ENCODE measurements at regions not wholly inside any gene's neighbourhood (a gene's known extent, or its start where the extent isn't known, plus 50 kb on each side); places are given as distances from the start of the nearest gene placed in this dataset.

DNA sequence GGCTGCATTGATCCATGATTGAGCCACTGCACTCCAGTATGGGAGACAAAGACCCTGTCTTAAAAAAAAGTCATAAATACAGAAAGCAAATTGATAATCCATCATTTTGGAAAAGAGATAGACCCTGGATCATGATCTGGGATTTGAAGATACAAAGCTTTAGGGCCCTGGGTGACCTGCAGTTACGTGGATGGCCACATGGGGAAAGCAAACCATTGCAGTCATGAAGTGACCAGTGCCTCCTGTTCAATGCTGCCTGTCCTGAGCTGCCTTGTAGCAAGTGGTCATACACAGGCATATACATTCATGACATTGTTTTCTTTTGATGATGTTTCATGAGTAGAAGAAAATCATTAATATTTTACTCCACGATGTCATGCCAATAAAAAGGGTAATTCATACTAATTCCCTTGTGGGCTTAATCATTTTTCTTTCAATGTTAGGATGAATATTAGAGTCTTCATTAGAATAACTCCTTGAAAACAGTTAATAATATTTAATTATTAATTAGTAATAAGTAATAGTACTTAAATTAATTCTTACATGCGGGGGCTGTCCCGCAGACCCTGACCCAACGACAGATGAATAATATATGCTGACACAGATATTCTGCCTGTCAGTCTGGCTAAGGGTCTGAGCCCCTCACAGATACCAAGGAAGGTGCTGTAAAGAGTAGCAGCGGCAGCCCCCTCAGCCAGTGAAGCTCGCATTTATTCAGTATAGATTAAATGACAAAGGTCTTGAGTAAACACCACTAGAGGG is 109.0 kb upstream of the UNC13C start:
- no peak for TF ChIP-seq CTCF (IDR thresholded peaks at IDR 0.05; ENCODE audit: low read length, missing control alignments)
- no peak for DNase-seq (ENCODE audit: low read depth)
- H3K4me3 ChIP-seq (replicated peaks; ENCODE audit: low read depth, low read length), result no peak overlapping the region

GRCh38 chr15:53862386-53862785 is 102.9 kb upstream of the WDR72 start:
- TF ChIP-seq CTCF (IDR thresholded peaks at IDR 0.05; ENCODE audit: low read length, missing control alignments), result no peak
- H3K4me3 ChIP-seq (replicated peaks; ENCODE audit: low read depth, low read length), result no peak overlapping the region
- DNase-seq (ENCODE audit: low read depth), result no peak

DNA sequence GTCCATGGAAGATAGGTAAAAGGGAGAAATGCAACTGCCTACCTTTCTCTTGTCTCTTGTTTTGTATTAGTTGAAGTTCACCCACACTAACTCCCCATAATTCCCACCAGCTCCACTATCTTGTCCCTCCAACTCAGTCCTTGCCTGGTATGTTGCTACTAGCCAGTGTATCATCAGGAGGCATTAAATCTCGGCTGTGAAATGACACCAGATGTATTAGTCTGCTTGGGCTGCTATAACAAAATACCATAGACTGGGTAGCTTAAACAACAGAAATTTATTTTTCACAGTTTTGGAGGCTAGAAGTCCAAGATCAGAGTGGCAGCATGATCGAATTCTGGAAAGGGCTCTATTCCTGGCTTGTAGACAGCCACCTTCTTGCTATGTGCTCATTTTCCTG is 102.3 kb upstream of the WDR72 start:
- TF ChIP-seq CTCF (IDR thresholded peaks at IDR 0.05; ENCODE audit: low read length, missing control alignments), result no peak
- no peak for DNase-seq (ENCODE audit: low read depth)
- H3K4me3 ChIP-seq (replicated peaks; ENCODE audit: low read depth, low read length), result no peak overlapping the region

- no peak for TF ChIP-seq CTCF (IDR thresholded peaks at IDR 0.05; ENCODE audit: low read length, missing control alignments)
- DNase-seq (ENCODE audit: low read depth), result no peak
- no peak overlapping the region for H3K4me3 ChIP-seq (replicated peaks; ENCODE audit: low read depth, low read length)
Measured at GRCh38 chr15:53851110-53851848, 91.8 kb upstream of the WDR72 start.

GRCh38 chr15:53847745-53848144 is 88.3 kb upstream of the WDR72 start:
- DNase-seq (ENCODE audit: low read depth), result no peak
- no peak overlapping the region for H3K4me3 ChIP-seq (replicated peaks; ENCODE audit: low read depth, low read length)
- no peak for TF ChIP-seq CTCF (IDR thresholded peaks at IDR 0.05; ENCODE audit: low read length, missing control alignments)

GRCh38 chr15:53844634-53845033 is 85.2 kb upstream of the WDR72 start:
- no peak for DNase-seq (ENCODE audit: low read depth)
- no peak overlapping the region for H3K4me3 ChIP-seq (replicated peaks; ENCODE audit: low read depth, low read length)
- TF ChIP-seq CTCF (IDR thresholded peaks at IDR 0.05; ENCODE audit: low read length, missing control alignments), result no peak

All from fibroblast of pulmonary artery (primary cell).